Osteocyte (in vitro differentiated cells): ENCODE measurements at regions not wholly inside any gene's neighbourhood (a gene's known extent, or its start where the extent isn't known, plus 50 kb on each side); places are given as distances from the start of the nearest gene placed in this dataset.

Experiments used
- DNase-seq: peaks from one replicate; pipeline ENCODE4 v3.0.0; 2021; ENCODE audit warnings: mixed read lengths; ENCODE audit not compliant: unreplicated experiment; ENCODE audit errors: extremely low spot score
- H3K27ac Mint-ChIP-seq: one replicate; pipeline ENCODE4 v1.8.0; 2021; ENCODE audit warnings: mild to moderate bottlenecking, mixed read lengths; ENCODE audit not compliant: unreplicated experiment
- H3K27me3 Mint-ChIP-seq: one replicate; pipeline ENCODE4 v1.8.0; 2021; ENCODE audit warnings: mixed read lengths; ENCODE audit not compliant: unreplicated experiment
- H3K36me3 Mint-ChIP-seq: one replicate; pipeline ENCODE4 v1.8.0; 2021; ENCODE audit warnings: mixed read lengths; ENCODE audit not compliant: unreplicated experiment
- H3K4me1 Mint-ChIP-seq: one replicate; pipeline ENCODE4 v1.8.0; 2021; ENCODE audit warnings: mixed read lengths; ENCODE audit not compliant: unreplicated experiment
- H3K4me3 Mint-ChIP-seq: one replicate; pipeline ENCODE4 v1.8.0; 2021; ENCODE audit warnings: mild to moderate bottlenecking, moderate library complexity, mixed read lengths; ENCODE audit not compliant: unreplicated experiment
- H3K9me3 Mint-ChIP-seq: one replicate; pipeline ENCODE4 v1.8.0; 2021; ENCODE audit warnings: mixed read lengths; ENCODE audit not compliant: unreplicated experiment
- CTCF ChIP-seq: fragments of 200-600 bp; sonication (generic); IDR thresholded peaks from 2 replicates; pipeline ENCODE4 v1.5.0; 2021; ENCODE audit warnings: antibody characterized with exemption, mild to moderate bottlenecking, moderate library complexity

- H3K27me3 Mint-ChIP-seq = no peaks in the 10 kb centered on the region
- no peak for TF ChIP-seq CTCF
- DNase-seq = no peak
These were observed 680.2 kb downstream of the CCSER2 start for GRCh38 chr10:85008488-85009184.

GRCh38 chr10:85012305-85012704 lies 683.9 kb downstream of the CCSER2 start:
- no peaks in the 10 kb centered on the region for H3K9me3 Mint-ChIP-seq
- no peaks in the 10 kb centered on the region for H3K36me3 Mint-ChIP-seq
- no peak for TF ChIP-seq CTCF
- H3K4me3 Mint-ChIP-seq = no peak overlapping the region
- no peak overlapping the region for H3K27ac Mint-ChIP-seq
- H3K4me1 Mint-ChIP-seq = no peaks in the 10 kb centered on the region
- no peak for DNase-seq
- no peaks in the 10 kb centered on the region for H3K27me3 Mint-ChIP-seq

More at GRCh38 chr10:85008488-85009184, 680.2 kb downstream of the CCSER2 start:
- no peak overlapping the region for H3K4me3 Mint-ChIP-seq
- no peaks in the 10 kb centered on the region for H3K9me3 Mint-ChIP-seq
- H3K36me3 Mint-ChIP-seq = no peaks in the 10 kb centered on the region
- no peak overlapping the region for H3K27ac Mint-ChIP-seq
- H3K4me1 Mint-ChIP-seq = no peaks in the 10 kb centered on the region

- Mint-ChIP-seq H3K27ac (no peak overlapping the region), H3K4me1 (no peaks in the 10 kb centered on the region), H3K9me3 (peaks cover 38% of the 10 kb centered on the region)
These were observed 698.6 kb downstream of the CCSER2 start for GRCh38 chr10:85026878-85027467.

GRCh38 chr10:85032981-85033380 lies 704.6 kb downstream of the CCSER2 start:
- Mint-ChIP-seq H3K4me1 (no peaks in the 10 kb centered on the region), H3K27ac (no peak overlapping the region), H3K4me3 (no peak overlapping the region), H3K9me3 (peaks cover 47% of the 10 kb centered on the region), H3K36me3 (no peaks in the 10 kb centered on the region), H3K27me3 (no peaks in the 10 kb centered on the region)
- no peak for TF ChIP-seq CTCF
- DNase-seq = no peak

More at GRCh38 chr10:85026878-85027467, 698.6 kb downstream of the CCSER2 start:
- H3K4me3 Mint-ChIP-seq = no peak overlapping the region
- TF ChIP-seq CTCF = no peak
- no peaks in the 10 kb centered on the region for H3K36me3 Mint-ChIP-seq
- H3K27me3 Mint-ChIP-seq = no peaks in the 10 kb centered on the region
- DNase-seq = no peak

GRCh38 chr10:85036661-85037060 lies 708.3 kb downstream of the CCSER2 start:
- Mint-ChIP-seq H3K27ac (no peak overlapping the region), H3K36me3 (no peaks in the 10 kb centered on the region), H3K9me3 (peaks cover 46% of the 10 kb centered on the region), H3K4me3 (no peak overlapping the region), H3K4me1 (no peaks in the 10 kb centered on the region), H3K27me3 (no peaks in the 10 kb centered on the region)
- no peak for TF ChIP-seq CTCF
- DNase-seq = no peak
